Lower lobe of right lung (tissue), 2 donors: ENCODE measurements at regions not wholly inside any gene's neighbourhood (a gene's known extent, or its start where the extent isn't known, plus 50 kb on each side); places are given as distances from the start of the nearest gene placed in this dataset.

Source experiments
- ATAC-seq, 2 donors: fragments of 200-7000 bp; cut with Tn5 transposase; one replicate each; pipeline ENCODE4 v1.9.1; 2020 to 2022; ENCODE audit warnings: mild to moderate bottlenecking in 2 of 2, moderate library complexity in 2 of 2
- DNase-seq: peaks from one replicate; pipeline ENCODE4 v3.0.0-alpha.2; 2020
- H3K27ac ChIP-seq: fragments of 200-600 bp; one replicate; pipeline ENCODE4 v1.8.0; 2022
- H3K27me3 ChIP-seq: fragments of 200-600 bp; one replicate; pipeline ENCODE4 v1.8.0; 2022; ENCODE audit warnings: low read depth
- H3K36me3 ChIP-seq: fragments of 200-600 bp; one replicate; pipeline ENCODE4 v1.8.0; 2022; ENCODE audit warnings: mild to moderate bottlenecking
- H3K4me1 ChIP-seq: fragments of 200-600 bp; one replicate; pipeline ENCODE4 v1.8.0; 2022
- H3K4me3 ChIP-seq: fragments of 200-600 bp; one replicate; pipeline ENCODE4 v1.8.0; 2022; ENCODE audit warnings: mild to moderate bottlenecking
- H3K9me3 ChIP-seq: fragments of 200-600 bp; one replicate; pipeline ENCODE4 v1.8.0; 2022
- intact Hi-C: fragments of 100-400 bp; cut with DNase I; formaldehyde crosslinking; loops from one replicate; pipeline ENCODE4 v1.11.0; 2022
- TF ChIP-seq, protein P1 (sequence below): fragments of 200-600 bp; IDR thresholded peaks from one replicate; pipeline ENCODE4 v1.8.0; 2022; ENCODE audit warnings: antibody characterized with exemption, mild to moderate bottlenecking
- donor health status: DM: no; HTN: yes; CAD: no; lungs with severe emphysema.

DNA sequence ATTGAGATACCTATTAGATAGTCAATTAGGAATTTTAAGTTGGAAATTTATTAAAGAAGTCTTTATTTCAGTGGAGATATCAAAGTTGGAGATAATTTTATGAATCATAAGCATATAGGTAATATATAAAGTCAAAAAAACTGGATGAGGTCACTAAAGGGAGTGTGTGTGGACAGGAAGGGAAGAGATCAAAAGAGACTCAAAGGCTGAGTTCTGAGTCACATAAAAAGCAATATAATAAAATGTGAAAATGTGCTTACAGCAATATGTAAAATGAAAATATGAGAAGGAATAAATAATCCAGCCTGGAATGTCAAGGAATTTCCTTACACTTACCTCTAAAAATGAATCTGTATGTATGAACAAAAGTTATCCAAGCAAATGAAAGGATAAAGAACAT lies 583.3 kb upstream of the SORCS1 start:
- intact Hi-C loops = no loop called here
- DNase-seq = no peak
- Histone ChIP-seq H3K4me3 (no peak overlapping the region), H3K9me3 (no peaks in the 10 kb centered on the region), H3K27me3 (no peaks in the 10 kb centered on the region), H3K27ac (no peak overlapping the region), H3K36me3 (no peaks in the 10 kb centered on the region), H3K4me1 (no peaks in the 10 kb centered on the region)
- no peak for ATAC-seq
- TF ChIP-seq, protein P1, sequence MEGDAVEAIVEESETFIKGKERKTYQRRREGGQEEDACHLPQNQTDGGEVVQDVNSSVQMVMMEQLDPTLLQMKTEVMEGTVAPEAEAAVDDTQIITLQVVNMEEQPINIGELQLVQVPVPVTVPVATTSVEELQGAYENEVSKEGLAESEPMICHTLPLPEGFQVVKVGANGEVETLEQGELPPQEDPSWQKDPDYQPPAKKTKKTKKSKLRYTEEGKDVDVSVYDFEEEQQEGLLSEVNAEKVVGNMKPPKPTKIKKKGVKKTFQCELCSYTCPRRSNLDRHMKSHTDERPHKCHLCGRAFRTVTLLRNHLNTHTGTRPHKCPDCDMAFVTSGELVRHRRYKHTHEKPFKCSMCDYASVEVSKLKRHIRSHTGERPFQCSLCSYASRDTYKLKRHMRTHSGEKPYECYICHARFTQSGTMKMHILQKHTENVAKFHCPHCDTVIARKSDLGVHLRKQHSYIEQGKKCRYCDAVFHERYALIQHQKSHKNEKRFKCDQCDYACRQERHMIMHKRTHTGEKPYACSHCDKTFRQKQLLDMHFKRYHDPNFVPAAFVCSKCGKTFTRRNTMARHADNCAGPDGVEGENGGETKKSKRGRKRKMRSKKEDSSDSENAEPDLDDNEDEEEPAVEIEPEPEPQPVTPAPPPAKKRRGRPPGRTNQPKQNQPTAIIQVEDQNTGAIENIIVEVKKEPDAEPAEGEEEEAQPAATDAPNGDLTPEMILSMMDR = no peak

DNA sequence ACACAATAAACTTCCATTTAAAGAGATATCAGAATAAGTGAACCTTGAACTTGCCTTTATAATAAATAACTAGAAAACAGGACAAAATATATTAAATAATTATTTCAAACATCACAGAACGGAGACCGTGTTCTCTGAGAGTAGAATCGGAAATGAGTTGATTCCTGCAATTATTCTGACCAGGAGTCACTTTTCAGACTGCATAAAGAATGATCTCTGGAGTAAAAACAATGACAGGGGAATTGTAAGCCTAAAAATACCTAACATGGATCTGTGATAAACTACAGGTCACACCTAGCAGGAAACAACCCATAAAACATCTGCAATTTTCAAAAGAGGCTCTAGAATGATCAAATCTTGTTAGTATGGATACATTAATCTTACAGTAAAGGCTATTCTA lies 577.5 kb upstream of the SORCS1 start:
- Histone ChIP-seq H3K4me1 (no peaks in the 10 kb centered on the region), H3K4me3 (no peak overlapping the region), H3K36me3 (no peaks in the 10 kb centered on the region), H3K27ac (no peak overlapping the region), H3K9me3 (no peaks in the 10 kb centered on the region), H3K27me3 (no peaks in the 10 kb centered on the region)
- no peak for DNase-seq
- intact Hi-C loops = no loop called here
- TF ChIP-seq, protein P1 = no peak
- ATAC-seq = no peak

DNA sequence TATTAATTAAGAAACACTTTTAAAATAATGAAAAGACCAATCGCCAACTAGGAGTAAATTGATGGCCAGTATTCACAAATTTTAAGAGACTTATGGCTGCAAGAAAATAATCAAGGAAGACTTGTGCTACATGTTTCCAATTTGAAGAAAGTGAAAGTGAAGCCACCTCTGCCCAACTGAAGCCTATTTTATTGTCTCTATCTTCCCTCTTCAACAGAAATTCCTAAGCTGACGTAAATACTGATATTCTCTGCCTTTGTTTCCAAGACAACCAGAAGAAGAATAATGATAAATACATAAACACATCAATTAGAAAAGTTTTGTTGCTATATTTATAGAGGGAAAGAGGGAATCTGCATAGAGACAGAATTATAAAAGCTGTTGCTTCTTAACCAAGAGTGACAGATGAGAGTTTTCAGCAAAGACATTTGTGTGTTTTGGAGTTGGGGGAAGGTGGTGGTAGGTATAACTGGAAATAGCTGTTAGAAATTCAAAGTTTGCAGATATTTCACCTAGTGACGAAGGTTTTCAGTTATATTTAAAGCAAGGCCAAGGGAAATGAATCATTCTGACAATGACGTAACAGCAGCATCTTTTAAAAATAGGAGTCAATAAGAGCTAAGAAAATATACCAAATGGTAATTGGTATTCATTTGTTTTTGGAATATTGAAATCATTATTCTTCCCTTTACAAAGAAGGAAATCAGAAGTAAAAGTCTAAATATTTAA lies 576.6 kb upstream of the SORCS1 start:
- H3K27ac ChIP-seq = no peak overlapping the region
- H3K36me3 ChIP-seq = no peaks in the 10 kb centered on the region
- H3K9me3 ChIP-seq = no peaks in the 10 kb centered on the region
- intact Hi-C loops = no loop called here
- no peaks in the 10 kb centered on the region for H3K27me3 ChIP-seq
- TF ChIP-seq, protein P1 = no peak
- no peak for ATAC-seq
- H3K4me3 ChIP-seq = no peak overlapping the region
- no peak for DNase-seq
- no peaks in the 10 kb centered on the region for H3K4me1 ChIP-seq

DNA sequence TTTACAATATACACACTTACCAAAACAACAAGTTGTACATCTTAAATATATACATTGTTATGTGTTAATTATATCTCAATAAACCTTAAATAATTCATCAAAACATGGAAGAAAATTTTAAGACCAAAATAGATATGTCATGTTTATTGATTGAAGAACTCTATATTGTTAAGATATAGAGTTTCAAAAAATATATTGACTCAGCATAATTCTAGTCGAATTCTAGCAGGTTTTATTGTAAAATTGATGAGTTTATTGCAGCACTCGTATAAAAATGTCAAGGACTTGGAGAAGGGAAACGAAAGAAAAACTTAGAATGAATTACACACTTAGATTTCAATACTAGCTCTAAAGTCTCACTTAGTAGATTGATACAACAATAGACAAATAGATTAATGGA lies 575.4 kb upstream of the SORCS1 start:
- Histone ChIP-seq H3K4me3 (no peak overlapping the region), H3K36me3 (no peaks in the 10 kb centered on the region), H3K27me3 (no peaks in the 10 kb centered on the region), H3K4me1 (no peaks in the 10 kb centered on the region), H3K27ac (no peak overlapping the region), H3K9me3 (no peaks in the 10 kb centered on the region)
- DNase-seq (no peak), ATAC-seq (no peak)
- intact Hi-C loops = no loop called here
- TF ChIP-seq, protein P1 = no peak

DNA sequence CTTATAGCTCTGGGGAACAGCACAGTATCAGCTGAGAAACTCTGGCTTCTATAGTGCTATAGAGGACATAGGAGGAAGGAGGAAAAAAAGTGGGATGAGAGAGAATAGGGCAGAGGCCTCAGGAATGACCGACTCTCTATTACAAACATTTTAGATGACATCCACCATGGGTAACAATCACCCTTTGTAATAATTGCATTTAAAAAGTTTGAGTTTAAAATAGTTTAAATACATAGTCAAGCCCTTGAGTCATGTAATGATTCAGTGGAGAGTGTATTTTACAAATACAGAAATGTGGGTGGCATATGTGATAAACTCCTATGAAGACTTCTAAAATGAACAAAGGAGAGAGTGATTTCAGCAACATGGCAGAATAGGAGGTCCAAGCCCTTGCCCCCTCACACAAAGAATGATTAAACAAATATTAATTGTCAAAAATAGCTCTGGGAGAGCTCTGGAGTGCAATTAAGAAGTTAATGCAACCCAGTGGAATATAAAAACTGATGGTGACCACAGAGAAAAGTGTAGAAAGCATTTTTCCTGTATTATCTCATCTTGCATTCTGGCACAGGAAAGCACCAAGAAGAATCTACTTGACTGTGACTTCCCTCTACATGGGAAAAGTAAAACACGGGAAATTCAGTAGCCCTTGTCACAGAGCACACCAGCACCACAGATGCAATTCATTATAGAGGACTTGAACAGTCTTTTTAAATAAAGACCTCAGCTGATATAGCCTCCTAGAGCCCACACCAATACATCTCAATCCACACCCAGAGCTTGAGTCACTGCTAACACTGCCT lies 569.0 kb upstream of the SORCS1 start:
- no peak for DNase-seq
- Histone ChIP-seq H3K36me3 (no peaks in the 10 kb centered on the region), H3K4me1 (no peaks in the 10 kb centered on the region), H3K9me3 (peaks cover 12% of the 10 kb centered on the region), H3K27me3 (no peaks in the 10 kb centered on the region), H3K27ac (no peak overlapping the region), H3K4me3 (no peak overlapping the region)
- intact Hi-C loops = no loop called here
- no peak for ATAC-seq
- TF ChIP-seq, protein P1 = no peak
